GM12873 (cell line): ENCODE measurements at regions not wholly inside any gene's neighbourhood (a gene's known extent, or its start where the extent isn't known, plus 50 kb on each side); places are given as distances from the start of the nearest gene placed in this dataset.

Source experiments
- CTCF ChIP-seq: IDR thresholded peaks from 2 replicates; pipeline ENCODE4 v1.5.1; 2012; ENCODE audit warnings: low read depth, mild to moderate bottlenecking, moderate library complexity, low read length, control low read depth; ENCODE audit not compliant: insufficient read depth; ENCODE audit errors: missing control alignments

DNA sequence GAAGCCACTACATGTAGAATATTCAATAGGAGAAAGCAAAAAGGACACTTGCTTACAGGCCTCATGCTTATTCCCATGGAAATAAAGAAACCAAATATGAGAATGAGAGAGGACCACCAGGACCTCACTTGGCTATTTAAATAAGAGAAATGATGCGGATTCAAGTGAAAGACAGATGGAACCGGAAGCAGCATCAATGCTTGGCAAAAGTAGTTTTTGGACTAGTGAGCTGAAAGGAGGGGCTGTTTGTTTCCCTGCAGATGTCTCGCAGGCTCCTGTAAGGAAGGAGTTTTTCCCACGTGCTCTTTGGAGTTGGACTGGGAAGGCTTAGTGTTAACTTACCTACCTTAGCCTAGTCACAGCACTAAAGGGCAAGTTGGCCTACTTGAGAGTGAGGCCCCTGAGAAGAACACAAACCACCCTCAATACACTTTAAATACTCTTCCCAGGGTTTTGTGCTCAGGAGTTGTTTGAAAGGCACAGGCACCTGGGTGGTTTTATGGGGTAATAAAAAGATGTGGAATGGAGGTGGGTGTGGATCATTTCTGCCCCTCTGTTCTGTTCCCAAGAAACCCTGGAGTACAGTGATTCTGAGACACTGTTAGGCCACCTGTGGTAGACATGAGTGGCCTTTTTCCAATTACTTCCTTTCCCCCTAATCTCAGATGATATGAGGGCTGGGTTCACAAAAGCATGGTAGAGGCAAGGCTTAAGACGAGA is 113.3 kb upstream of the C1GALT1C1 start:
- TF ChIP-seq CTCF = no peak

GRCh38 chrX:120741452-120741851 is 111.6 kb upstream of the C1GALT1C1 start:
- no peak for TF ChIP-seq CTCF

DNA sequence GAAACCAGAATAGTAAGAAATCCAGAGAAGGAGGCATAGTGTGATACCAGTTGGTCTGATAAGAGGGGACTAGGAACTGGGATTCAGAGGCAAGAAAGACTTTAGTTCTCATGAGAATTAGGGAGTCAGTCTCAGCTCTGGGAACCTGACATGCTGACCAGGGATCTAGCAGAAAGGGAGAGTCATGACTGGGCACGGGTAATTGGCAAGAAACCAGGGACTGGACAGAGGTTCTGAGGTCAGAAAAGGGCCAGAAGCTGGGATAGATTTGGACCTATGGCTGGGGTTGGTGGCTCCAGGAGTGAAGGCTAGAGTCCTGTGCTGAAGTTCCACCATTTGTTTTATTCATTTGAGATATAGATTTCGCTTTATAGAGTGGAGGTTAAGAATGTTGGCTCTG is 110.2 kb upstream of the C1GALT1C1 start:
- no peak for TF ChIP-seq CTCF

GRCh38 chrX:120739300-120739699 is 109.4 kb upstream of the C1GALT1C1 start:
- no peak for TF ChIP-seq CTCF

DNA sequence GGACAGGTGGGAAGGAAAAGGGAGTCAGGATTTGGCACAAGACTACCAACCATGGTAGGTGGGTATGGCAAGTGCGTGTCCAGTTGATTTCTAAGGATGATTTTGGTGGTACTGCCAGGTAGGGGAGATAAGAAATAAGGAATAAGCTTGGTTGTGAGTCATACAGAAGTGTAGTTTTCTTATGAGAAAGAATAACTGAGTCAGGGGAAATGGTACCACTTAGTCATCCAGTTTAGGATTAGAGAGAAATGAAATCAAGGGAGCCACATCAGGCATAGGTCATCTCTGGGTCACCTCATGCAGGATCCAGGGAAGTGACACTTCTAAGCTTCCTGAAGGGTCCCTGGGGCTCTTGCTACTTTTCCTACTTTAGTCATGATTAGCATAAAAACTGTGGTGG is 107.1 kb upstream of the C1GALT1C1 start:
- no peak for TF ChIP-seq CTCF

DNA sequence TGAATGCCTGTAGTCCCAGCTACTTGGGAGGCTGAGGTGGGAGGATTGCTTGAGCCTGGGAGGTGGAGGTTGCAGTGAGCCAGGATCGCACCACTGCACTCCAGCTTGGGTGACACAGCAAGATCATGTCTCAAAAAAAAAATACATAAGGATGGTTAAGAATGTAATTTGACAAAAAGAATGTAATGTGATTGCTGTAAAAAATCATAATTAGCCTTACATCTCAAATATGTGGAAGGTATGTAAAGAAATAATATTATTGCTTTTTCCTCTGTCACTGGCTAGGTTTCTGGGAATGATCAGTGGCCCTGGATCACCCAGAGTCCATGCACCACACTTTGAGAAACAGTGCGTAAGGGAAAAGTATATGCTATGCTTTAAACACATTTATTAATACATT is 106.1 kb upstream of the C1GALT1C1 start:
- no peak for TF ChIP-seq CTCF

GRCh38 chrX:120732879-120733278 is 103.0 kb upstream of the C1GALT1C1 start:
- TF ChIP-seq CTCF = no peak

DNA sequence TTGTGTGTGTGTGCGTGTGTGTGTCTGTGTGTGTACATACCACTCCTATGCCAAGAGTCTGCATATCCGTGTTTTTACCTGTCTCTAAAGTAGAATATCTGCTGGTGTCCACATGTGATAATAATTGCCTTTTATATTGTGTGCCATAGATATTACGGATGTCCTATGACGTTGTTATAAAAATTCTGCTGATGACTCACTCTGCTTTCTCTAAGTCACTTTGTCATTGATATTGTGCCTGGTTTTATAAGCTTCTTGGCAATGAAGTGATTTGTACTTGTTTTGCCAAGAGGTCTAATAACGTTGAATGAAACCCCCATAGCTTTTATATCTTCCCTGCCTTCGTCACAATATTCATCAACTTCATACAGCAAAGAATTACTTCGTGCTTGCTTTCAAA is 102.6 kb upstream of the C1GALT1C1 start:
- TF ChIP-seq CTCF = no peak
